NB4 (cell line): ENCODE measurements at regions not wholly inside any gene's neighbourhood (a gene's known extent, or its start where the extent isn't known, plus 50 kb on each side); places are given as distances from the start of the nearest gene placed in this dataset.

Source experiments
- DNase-seq: peaks from one replicate; pipeline ENCODE4 v3.0.0; 2010; ENCODE audit warnings: low read depth
- H3K4me3 ChIP-seq: one replicate; pipeline ENCODE4 v1.5.1; 2011; ENCODE audit warnings: mild to moderate bottlenecking, low read depth, low read length, moderate library complexity
- MYC ChIP-seq: IDR thresholded peaks from 2 replicates; pipeline ENCODE4 v1.6.1; 2011; ENCODE audit warnings: low read depth, low read length
- POLR2A ChIP-seq: IDR thresholded peaks from 2 replicates; pipeline ENCODE4 v1.6.1; 2011; ENCODE audit warnings: mild to moderate bottlenecking; ENCODE audit not compliant: insufficient read length; ENCODE audit errors: extremely low read depth
- TF ChIP-seq, protein P1 (sequence below): IDR thresholded peaks from one replicate; pipeline ENCODE4 v1.5.1; 2012; ENCODE audit warnings: low read depth, low read length
- TF ChIP-seq, protein P2 (sequence below): IDR thresholded peaks from 2 replicates; pipeline ENCODE4 v1.6.1; 2011; ENCODE audit warnings: low read depth, low read length

DNA sequence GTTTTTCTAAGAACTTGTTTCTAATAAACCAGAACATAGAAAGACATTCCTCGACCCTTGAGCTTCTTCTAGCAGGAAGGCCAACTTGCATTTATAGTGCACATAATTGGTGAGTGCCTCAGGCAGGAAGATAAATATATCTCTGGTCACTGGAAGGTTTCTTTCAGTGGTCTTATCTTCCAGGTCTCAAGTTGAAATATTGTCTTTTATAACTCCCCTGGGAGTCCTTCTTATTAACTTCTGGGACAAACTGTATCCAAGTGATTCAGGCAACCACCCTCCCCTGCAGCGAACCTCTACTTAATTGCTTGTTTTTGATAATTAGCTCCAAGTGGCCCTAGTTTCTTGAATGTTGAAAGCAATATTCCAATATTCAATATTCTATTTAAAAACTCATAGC, 346.8 kb upstream of the GOLIM4 start:
- TF ChIP-seq POLR2A (no peak), MYC (no peak)
- TF ChIP-seq, protein P1, sequence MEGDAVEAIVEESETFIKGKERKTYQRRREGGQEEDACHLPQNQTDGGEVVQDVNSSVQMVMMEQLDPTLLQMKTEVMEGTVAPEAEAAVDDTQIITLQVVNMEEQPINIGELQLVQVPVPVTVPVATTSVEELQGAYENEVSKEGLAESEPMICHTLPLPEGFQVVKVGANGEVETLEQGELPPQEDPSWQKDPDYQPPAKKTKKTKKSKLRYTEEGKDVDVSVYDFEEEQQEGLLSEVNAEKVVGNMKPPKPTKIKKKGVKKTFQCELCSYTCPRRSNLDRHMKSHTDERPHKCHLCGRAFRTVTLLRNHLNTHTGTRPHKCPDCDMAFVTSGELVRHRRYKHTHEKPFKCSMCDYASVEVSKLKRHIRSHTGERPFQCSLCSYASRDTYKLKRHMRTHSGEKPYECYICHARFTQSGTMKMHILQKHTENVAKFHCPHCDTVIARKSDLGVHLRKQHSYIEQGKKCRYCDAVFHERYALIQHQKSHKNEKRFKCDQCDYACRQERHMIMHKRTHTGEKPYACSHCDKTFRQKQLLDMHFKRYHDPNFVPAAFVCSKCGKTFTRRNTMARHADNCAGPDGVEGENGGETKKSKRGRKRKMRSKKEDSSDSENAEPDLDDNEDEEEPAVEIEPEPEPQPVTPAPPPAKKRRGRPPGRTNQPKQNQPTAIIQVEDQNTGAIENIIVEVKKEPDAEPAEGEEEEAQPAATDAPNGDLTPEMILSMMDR = no peak
- TF ChIP-seq, protein P2, sequence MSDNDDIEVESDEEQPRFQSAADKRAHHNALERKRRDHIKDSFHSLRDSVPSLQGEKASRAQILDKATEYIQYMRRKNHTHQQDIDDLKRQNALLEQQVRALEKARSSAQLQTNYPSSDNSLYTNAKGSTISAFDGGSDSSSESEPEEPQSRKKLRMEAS = no peak
- no peak for DNase-seq
- H3K4me3 ChIP-seq = no peak overlapping the region

DNA sequence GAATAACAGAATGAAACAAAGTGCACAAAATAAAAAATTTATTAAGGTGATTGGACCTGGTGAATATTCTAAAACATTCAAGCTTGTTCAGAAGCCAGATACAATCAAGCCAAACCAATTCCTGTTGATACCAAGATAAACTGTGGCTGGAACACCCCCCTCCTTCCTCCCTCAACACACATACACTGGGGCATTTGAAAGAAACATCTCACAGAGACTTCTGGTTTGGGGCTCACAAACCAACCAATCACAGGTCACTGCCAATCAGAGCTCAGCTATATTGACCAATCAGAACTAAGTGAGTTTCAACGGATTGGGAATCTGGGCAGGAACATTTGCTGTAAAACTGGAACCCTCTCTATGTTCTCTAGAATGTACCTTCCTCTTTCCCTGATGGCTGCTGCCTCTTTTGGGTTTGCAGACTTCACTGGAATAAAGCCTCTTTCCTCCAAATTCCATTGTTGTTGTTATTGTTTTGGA, 340.6 kb upstream of the GOLIM4 start:
- TF ChIP-seq, protein P2 = no peak
- TF ChIP-seq, protein P1 = no peak
- TF ChIP-seq MYC (no peak), POLR2A (no peak)
- H3K4me3 ChIP-seq = no peak overlapping the region

DNA sequence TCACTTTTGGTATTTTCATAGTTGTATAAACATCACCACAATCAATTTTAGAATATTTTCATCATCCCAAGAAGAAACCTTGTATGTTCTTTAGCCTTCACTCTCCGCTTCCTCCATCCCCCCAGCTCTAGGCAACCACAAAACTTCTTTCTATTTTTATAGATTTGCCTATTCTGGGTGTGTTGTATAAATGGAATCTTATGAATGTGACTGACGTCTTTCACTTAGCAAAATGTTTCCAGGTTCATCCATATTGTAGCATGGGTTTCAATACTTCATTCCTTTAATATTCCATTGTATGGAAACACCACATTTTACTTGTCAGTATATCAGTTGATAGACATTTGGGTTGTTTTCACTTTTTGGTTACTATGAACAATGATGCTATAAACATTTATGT, 335.8 kb upstream of the GOLIM4 start:
- no peak overlapping the region for H3K4me3 ChIP-seq
- no peak for DNase-seq
- TF ChIP-seq MYC = no peak
- TF ChIP-seq, protein P2 = no peak
- no peak for TF ChIP-seq POLR2A
- TF ChIP-seq, protein P1 = no peak

More for the DNA sequence above, 340.6 kb upstream of the GOLIM4 start:
- DNase-seq = no peak

DNA sequence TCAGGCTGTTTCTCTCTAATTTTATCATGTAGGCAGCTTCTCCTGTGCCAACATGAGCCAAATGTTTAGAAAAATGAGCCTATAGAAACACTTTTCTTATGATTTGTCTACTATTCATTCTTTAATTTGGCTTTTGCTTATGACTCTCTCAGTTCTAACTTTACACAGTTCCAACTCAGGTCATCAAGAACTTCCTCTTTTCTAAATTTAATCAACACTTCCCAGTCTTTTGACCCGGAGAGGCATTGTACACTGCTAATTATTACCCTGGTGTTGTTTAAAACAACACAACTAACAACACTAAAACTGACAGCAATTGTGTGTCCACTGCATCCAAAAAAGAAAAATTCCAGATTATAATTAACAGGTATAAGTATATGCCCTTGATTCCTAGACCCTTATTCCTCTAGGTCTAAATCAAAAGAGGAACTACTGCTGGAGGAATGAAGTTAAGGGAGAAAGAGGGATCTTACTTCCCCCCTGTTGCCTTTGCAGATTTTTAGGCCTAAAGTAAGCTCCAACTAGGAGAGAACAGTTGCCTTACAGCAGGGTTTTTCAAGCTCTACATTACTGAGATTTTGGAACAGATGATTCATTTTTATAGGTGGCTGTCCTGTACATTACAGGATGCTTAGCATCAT, 332.2 kb upstream of the GOLIM4 start:
- TF ChIP-seq POLR2A (no peak), MYC (no peak)
- TF ChIP-seq, protein P1 = no peak
- TF ChIP-seq, protein P2 = no peak
- DNase-seq = peak; percentile 24
- no peak overlapping the region for H3K4me3 ChIP-seq

DNA sequence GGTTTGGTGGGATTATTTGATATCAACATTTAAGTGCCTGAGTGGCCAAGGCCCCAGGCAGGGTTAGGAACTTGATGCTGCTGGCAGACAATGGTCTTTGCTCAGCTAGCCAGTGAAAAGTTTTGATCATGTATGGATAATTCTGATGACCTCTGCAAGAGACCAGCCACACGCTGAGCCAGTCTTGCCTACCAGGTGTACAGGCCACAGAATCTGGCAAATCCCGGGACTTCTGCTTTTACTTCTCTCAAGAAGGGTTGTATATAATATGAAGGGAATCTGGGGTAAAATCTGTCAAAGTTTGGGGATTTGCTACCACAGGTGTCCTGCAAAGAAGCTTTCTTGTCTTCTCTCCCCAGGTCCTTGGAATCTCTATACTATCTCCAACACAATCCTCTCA, 331.4 kb upstream of the GOLIM4 start:
- TF ChIP-seq, protein P1 = no peak
- no peak for TF ChIP-seq MYC
- TF ChIP-seq, protein P2 = no peak
- no peak for TF ChIP-seq POLR2A
- DNase-seq = no peak
- no peak overlapping the region for H3K4me3 ChIP-seq
